ENCODE measurements at regions not wholly inside any gene's neighbourhood (a gene's known extent, or its start where the extent isn't known, plus 50 kb on each side); places are given as distances from the start of the nearest gene placed in this dataset.
"Not testable (repeated sequence)": the region's sequence is repeated elsewhere in the genome, so short reads cannot be mapped to it uniquely, and the experiment has no call there.

DNA sequence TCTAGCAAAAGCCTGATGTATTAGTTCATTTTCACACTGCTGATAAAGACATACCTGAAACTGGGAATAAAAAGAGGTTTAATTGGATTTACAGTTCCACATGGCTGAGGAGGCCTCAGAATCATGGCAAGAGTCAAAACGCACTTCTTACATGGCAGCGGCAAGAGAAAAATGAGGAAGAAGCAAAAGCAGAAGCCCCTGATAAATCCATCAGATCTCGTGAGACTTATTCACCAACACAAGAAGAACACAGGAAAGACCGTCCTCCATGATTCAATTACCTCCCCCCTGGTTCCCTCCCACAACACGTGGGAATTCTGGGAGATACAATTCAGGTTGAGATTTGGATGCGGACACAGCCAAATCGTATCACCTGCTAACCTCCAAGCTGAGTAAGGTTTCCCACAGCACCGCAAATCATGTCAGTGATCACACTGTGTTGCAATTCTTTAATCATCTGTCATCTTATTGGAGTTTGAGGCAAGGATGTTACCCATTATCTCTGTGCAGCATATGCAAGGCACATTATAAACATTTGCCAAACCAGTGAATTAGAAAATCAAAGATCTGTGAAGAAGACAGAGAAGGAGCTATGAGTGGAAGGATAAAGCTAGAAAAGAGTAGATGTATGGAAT lies 128.5 kb downstream of the ZNF281 start:
- peak; percentile 15 to 43 for DNase-seq

DNA sequence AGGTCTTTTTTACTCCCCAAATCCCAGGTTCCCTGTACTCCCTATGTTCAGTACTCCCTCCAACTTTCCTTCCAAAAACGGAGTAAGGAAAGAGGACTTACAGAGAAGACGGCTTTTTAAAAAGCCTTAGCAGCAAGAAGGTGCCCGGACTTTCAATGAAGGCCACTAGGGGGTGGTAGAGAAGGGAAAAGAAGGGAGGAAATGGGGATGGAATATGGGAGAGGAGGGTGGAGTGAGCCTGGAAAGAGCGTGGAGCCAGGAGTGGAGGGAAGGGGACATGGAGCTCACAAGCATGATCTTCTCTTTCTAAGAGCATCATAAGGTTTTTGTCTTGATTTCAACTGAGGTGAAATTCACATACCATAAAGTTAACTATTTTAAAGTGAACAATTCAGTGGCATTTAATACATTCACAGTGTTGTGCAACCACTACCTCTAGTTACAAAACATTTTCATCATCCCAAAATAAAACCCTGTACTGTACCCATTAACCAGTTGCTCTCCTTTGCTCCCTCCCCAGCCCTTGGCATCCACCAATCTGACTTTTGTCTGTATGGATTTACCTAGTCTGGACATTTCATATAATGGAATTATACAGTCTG lies 129.9 kb downstream of the ZNF281 start:
- DNase-seq, result peak; percentile 24 to 82

DNA sequence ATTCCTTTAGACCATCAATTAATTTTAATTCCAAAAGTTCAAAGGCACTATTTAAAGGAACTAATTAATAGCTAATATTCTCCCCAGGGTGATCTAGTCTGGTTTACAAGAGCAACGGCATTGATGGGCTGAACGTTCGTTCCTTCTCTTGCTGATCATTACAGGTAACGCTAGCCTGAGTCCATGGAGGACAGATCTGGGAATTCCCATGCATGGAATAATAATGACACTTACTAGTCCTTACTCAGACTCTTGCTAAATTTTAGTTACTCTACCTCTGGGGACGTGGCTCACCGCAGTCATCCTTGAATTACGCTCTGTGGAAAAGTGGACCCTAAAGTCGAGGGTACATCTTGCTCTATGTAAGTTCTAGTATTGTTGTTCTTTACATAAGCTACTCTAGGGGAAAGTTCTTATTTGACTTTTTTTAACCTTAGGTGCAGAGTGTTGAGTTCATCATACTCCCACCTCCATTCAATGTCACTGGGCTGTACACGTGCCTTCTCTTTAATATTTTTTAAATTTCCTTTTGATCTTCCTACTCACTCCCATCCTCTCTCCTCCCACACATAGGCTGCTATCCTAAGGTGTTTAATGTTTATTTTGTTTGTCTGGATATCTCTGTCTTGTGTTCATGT lies 133.9 kb downstream of the ZNF281 start:
- no peak for DNase-seq

DNA sequence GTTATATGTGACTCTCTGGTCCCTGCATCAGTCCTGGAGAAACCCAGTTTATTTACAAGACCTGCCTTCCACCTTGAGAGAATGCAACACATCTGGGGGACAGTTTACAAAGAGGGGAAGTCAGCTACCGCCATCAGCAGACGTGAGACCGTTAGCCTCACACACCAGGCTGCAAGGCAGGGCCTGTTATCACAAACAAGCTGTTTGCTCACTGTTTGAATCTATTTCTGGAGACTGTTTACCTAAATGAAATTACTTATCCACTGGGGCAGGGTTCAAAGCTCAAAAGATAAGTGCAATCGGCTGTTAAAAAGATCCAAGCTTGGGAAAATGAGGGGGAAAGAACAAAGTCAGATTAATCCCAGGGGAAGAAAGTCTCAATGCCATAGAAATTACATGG lies 134.4 kb downstream of the ZNF281 start:
- DNase-seq, result no peak

DNA sequence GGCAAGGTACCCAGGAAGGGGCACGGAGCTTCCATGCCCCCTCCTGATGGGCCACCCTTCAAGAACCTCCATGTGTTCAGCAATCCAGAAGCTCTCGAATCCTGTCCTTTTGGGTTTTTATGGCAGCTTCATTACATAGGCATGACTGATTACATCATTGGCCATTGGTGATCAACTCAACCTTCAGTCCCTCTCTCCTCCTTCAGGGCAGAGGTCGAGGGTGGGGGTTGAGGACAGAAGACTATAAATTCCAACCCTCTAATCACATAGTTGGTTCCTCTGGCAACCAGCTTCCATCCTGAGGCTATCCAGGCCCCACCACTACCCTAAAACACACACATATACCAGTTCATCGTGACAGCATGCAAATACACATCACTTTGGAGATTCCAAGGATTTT lies 135.7 kb downstream of the ZNF281 start:
- no peak for DNase-seq

DNA sequence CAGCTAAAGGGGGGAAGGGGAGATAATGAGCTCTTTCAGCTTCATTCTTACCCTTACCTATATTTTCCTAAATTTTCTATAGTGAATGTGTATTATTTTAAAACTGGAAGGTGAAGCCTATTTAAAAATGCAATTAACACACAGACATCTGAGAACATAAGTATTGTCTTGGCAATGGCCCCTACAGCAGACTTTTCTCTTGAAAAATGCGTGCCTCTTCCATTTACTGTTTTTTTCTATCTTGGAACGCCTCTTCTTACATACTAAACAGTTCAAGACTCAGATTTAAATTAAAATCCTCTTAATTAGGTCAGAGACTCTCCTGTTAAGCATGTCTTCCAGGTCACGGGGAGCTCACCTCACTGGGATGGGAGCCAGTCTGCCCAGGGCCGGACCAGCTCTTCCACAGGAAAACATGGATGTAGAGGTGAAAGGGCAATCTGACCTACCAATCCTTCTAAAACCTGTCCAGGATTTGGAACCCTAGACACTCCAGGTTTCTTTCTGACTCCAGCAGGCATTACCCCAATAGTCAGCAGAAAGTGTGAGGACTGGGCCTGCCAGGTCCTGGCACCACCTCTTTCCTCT lies 137.3 kb downstream of the ZNF281 start:
- DNase-seq, result no peak

DNA sequence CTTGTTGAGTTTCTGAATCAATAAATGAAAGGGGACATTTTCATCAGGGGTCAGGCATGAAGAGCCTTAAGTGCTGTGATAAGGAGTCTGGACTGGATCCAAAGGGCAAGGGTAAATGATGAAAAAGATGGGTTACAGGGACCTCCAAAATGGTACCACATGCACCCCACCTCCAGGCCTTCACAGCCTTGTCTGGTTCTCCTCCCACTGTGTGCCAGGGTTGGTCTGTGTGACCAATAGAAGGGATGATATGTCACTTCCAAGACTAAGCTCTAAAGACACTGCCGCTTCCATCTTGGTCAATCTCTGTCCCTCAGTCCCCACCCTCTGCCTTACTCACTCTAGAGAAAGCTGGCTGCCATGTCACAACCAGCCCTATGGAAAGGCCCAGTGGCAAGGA lies 140.6 kb downstream of the ZNF281 start:
- no peak for DNase-seq

DNA sequence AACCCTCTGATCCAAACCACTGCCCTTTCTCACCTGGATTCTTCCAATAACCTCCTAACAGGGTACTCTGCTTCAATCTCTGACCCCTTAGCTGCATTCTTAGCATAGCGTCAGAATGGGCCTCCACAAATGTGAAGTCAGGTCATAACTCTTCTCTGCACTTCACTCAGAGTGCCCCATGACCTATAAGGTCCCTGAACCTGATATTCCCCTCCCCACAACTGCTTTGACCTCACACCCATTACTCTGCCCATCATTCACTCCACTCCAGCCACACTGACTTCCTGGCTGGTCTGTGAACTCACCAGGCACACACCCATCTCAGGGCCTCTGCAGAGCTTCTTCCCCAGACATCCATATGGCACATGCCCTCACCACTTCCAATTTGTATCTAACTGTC lies 141.9 kb downstream of the ZNF281 start:
- DNase-seq, result no peak

DNA sequence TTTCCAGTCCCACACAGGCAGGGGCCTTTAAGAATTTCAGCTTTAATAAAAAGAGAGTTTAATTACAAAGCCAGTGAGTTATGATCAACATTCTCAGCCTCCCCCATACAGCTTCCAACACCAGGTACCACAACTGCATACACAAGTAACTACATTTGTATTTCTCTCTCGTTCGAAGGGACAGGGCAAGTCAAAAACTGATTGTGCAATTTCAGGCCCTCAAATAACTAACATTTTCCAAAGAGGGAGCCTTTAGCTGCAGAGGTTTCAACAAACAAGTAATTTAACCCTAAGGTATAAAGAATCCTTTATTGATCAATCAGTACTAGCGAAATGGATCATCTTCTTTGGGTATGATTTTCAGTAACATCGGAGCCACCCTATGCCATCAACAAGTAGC lies 142.4 kb downstream of the ZNF281 start:
- no peak for DNase-seq

DNA sequence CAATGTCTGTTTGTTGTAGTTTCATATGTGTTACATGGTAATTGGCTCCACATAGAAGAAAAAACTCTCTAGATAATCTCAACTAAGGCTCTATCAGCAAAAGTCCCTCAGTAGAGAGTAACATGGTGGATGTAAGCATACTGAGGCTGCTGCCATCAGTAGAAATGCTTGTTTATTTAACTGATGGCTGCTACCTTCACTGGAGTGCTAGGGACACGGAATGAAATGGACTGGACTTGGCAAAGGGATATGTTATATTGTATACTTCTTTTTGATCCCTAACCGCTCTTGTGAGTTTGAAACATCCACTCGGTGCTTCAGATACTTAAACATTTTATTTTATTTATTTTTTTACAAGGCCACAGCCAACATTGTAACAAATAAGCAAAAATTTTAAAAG lies 143.0 kb downstream of the ZNF281 start:
- DNase-seq, result no peak

DNA sequence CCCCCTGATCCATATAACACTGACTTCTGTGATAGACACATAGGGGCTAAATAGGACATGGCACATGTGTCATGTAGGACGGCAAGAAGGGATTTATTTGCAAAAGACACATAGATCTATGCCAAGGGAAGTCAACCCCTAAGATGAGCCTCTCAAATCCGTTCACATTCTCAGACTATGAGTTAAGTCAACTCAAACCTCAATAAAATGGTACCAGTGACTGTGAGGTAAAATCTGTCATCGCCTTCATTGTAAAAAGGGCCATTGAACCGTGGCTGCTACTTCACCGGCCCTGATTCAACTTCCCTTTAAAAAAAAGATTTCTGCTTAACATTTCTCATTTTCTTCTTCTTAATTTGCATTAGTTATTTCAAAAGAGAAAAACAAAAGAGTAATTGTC lies 144.0 kb downstream of the ZNF281 start:
- no peak for DNase-seq

DNA sequence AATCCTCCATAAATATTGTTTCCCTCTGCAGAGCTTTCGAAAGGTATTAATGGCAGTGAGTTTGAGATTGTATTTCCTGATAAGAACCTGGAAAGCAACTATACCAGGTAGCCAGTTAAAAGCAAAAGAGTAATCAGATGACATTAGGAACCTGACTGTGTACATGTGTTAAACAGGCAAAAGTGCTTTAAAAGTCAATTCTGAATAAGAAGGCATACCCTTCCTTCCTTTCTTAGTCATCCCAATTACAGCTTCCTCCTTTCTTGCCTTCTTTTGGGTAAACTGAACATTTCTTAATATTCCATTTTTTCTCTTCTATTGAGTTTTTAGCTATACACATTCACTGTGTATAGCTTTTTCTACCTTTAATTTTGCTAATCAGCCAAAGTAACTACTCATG lies 144.7 kb downstream of the ZNF281 start:
- DNase-seq, result no peak

DNA sequence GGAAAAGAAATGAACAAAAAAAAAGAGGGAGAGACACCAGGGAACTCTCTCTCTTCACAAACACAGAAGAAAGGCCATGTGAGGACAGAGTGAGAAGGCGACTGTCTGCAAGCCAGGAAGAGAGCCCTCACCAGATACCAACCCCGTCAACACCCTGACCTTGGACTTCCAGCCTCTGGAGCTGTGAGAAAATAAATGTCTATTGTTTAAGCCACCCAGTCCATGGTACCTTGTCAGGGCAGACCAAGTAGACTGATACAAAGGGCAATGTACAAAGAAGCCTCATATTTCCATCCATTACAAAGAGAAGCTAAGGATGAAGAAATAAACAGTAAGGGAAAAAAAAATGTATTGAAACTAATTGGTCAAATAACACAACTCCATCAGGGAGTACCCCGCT lies 146.6 kb downstream of the ZNF281 start:
- DNase-seq, result no peak

DNA sequence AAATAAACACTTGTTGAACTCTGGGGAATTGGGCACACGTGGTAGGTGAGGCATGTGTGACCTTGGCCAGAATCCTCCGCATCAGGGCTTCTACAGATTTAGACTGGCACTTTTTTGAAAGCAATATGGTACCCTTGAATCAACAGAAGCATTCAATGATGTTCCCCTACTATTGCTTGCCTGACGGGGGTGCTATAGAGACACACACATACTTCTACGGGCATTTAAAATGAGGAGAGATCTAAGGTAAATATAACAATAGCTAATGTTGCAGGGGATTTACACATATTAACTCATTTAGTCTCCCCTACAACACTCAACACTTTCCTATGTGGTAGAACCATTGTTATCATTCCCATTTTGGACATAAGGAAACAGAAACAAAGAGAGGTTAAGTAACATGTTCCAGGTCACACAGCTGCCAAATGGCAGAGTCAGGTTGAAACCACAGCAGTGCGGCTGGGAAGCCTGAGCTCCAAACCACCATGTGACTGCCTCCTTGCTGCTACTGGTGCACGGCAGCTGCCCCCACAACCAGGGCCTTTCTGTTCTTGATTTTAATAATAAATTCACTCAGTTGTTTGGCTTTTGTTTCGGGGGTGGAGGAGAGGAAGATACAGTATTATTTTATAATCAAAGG lies 147.4 kb downstream of the ZNF281 start:
- no peak for DNase-seq

DNA sequence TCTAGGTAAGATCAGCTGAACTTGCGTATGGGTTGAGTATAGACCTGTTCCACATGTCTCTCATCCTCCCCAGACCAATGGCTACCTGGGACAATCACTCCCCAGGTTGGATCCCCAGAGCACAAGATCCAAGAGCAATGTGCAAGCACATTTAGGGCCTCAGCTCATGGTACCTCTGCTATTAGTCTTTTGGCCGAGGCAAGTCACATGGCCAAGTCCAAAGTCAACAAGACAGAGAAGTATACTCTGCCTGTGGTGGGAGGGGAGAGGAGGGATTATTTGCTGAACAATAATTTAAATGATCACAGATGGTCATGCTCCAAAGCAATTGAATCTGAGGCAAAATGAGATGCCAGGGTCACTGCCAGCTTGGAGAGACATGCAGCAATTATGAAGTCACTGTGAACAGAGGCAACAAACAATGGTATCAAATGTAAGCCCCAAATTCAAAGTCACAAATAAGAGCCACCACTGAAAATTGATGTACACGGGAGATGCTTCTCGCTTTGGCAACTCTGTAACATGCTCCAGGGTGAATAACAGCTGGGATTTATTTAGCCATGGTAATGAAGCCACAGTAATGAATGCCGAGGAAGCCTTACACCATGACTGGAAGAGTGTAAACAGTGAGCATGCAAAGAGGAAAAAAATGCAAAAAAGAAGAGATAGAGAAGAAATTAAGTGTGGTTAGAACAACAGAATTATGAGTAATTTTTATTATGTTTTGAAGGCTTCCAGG lies 149.1 kb downstream of the ZNF281 start:
- no peak for DNase-seq

DNA sequence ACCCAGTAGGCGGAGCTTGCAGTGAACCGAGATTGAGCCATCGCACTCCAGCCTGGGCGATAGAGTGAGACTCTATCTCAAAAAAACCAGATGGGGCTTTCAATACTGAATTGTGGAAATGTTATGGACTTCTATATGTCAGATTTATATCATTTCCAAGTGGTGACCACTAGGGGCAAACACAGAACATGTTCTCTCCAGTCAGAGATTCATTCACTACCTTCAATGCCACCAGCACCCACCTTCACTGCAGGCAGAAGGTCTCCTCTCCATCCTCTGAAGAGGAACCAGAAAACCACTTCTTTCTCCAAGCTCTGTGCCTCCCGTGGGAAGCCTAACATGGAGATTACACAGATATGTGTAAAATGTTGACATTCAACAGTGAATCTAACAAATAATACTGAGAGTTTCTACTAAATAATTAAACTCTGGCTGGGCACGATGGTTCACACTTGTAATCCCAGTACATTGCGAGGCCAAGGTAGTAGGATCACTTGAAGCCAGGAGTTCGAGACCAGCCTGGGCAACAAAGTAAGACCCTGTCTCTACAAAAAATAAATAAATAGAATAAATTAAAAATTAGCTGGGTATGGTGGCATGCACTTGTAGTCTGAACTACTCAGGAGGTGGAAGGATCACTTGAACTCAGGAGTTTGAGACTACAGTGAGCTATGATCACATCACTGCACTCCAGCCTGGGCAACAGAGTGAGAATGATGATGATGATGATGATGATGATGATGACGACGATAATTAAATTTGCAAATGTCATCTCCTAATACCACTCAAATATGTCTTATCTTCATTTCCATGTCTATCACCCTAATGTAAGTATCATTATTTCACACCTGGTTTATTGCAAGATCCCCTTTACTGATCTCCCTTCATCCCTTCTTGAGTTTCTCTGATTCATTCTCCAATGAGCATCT lies 151.1 kb downstream of the ZNF281 start:
- DNase-seq, result no peak

DNA sequence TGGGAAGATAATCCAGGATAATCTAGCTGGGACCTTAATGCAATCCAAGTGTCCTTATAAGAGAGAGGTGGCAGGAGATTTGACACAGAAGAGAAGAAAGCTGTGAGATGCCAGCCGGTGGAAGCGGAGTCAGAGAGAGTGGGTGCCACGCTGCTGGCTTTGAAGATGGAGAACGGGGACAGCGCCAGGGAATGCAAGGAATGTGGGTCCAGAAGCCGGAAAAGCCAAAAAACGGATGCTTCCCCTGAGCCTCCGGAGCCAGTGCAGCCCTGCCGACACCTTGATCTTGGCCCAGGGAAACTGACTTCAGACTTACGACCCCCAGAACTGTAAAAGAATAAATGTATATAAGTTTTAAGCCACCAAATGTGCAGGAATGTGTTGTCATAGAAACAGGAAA lies 152.6 kb downstream of the ZNF281 start:
- DNase-seq, result no peak

DNA sequence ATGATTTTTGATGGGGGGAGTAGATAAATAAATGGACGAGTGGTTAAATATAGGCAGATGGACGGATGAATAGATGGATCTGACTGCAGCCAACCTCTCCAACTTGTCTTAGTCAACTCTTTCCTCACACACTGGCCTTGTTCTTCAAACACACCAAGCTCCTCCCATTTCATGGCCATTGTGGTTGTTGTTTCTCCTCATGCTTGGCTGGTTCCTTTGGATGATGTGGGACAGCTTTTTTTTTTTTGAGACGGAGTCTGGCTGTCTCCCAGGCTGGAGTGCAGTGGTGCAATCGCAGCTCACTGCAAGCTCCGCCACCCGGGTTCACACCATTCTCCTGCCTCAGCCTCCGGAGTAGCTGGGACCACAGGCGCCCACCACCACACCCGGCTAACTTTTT lies 155.2 kb downstream of the ZNF281 start:
- not testable (repeated sequence) for DNase-seq

DNA sequence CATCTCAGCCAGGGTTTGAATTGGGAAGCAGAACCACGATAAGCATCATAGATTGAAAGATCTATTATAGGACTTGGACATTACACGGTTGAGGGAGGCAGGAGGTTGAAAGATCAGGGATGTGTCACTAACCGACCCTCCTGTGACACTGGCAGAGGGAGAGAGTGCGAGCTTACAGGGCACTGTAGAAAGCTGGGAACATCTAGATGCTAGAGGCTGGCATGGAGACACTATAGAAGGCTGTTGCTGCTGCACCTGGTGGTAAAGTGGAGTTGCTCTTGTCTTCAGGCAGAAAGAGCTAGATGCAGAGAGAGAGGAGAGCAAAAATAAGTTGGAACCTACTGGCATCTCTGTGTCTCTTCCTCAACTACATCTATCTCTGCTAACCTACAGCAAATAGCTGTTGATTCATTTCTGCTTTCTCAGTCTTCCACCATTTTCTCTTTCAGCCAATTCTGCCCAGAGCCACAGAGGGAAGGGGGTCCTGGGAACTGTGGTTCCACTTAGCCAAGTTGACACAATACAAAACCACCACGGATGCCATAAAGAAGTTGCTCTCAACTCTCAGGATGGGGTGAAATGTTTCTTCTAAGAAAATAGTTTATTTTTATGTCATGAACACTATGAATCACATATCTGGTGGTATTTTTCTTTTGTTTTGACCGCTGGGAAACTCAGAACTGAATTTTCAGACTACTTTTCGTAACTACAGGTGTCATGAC lies 155.9 kb downstream of the ZNF281 start:
- DNase-seq, result no peak

DNA sequence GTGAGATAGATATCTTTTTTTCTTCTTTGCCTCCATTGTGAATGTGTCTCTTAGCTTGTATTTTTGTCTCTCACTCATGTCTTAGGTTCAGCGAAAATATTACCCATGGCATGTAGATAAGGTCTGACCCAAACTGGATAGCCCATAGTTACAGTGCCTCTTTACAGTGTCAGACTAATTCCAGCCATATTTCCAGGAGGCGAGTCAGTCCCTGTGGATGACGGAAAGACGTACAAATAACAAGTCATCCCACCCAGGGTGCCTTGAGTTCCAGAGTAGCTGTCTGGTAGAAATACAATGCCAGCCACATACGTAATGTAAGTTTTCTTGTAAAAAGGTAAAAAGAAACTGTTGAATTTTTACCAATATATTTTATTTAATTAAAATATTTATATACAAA lies 157.3 kb downstream of the ZNF281 start:
- no peak for DNase-seq

DNA sequence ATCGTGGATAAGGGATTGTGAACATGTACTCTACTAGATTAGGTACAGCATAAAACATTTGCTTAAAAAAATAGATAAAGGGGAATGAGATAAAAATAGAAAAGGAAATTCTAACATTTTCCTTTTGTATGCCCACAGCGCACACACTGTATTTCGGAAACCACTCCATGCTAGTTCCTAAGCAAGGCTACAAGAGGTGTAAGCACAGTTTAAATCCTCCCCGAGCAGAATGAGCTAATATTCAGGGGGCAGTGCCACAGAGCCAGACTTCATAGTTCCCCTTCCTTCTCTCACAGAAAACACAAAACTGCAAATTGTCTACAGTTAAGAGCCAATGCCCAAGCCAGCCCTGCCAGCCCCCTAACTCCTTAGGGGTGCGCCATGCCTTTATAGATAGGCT lies 159.4 kb downstream of the ZNF281 start:
- no peak for DNase-seq

All from inflammatory macrophage treated with lipopolysaccharide for 1 hour (primary cell).